ENCODE measurements at regions not wholly inside any gene's neighbourhood (a gene's known extent, or its start where the extent isn't known, plus 50 kb on each side); places are given as distances from the start of the nearest gene placed in this dataset.
"Not testable (repeated sequence)": the region's sequence is repeated elsewhere in the genome, so short reads cannot be mapped to it uniquely, and the experiment has no call there.

DNA sequence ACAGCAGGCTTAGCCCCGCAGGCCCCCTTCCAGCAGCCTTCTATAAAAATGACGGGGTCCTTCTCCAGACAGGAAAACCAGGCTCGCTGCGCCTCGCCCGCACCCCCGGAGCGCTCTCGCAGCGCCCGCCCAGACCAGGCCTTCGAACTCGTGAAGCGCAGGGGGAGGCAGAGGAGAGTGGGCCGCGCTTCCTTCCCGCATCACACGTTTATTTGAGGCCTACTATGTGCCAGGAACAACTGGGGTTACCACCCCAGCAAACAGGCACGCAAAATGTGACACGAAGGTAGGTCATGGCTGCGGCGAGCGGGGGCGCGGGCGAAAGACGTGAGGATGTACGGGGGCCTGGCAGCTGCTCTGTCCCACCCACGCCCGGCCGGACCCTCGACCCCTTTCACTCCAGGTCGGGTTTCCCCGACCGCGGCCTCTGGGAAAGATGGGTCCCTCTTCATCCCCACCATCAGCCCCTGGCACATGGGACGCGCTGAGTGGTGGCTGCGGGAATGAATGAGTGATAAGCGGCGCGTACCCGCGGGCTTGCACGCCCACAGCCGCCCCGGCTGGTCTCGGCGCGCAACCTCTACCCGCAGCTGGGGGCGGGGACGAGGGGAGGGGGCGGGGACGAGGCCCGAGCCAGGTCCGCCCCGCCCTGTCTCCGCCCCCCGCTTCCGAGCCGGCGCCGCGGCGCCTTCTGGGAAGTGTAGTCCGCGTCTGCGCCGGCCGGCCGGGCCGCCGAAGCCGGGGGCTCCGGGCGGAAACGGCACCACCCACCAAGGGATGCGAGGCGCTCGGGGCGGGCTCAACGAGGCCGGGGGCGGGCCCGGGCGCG lies 59.1 kb downstream of the ZNF467 start:
- Histone ChIP-seq H3K4me3 (ENCODE audit: low read length) (peak overlapping the region; percentile 76), H3K9me3 (ENCODE audit: control insufficient read depth, low read depth, low read length) (peaks cover 13% of the 10 kb centered on the region), H3K4me1 (ENCODE audit: control insufficient read depth, low read depth, low read length) (no peaks in the 10 kb centered on the region), H3K9ac (ENCODE audit: low read length) (no peak overlapping the region), H3K36me3 (ENCODE audit: control insufficient read depth, low read depth, low read length) (no peaks in the 10 kb centered on the region), H3K27me3 (ENCODE audit: control insufficient read depth, insufficient read depth, low read length) (peaks cover 10% of the 10 kb centered on the region), H3K27ac (ENCODE audit: low read length) (no peak overlapping the region)

DNA sequence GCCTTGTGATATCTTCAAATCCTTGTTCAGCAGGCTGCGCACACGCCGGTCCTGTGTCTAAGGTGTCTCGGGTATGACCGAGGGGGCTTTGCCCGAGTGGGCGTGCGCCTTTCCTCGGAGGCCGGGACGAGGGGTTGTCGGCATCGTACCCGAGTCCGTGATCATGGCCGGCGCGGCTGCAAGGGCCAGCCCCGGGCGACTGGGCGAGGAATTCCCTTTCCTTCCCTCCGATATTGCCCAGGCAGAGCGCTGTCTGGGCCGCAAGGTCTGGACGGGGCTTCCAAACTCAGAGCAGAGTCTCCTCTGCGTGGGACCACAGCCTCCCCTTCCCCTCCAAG lies 59.7 kb downstream of the ZNF467 start:
- Histone ChIP-seq H3K9ac (ENCODE audit: low read length) (no peak overlapping the region), H3K27ac (ENCODE audit: low read length) (no peak overlapping the region), H3K36me3 (ENCODE audit: control insufficient read depth, low read depth, low read length) (no peaks in the 10 kb centered on the region), H3K9me3 (ENCODE audit: control insufficient read depth, low read depth, low read length) (peaks cover 13% of the 10 kb centered on the region), H3K4me3 (ENCODE audit: low read length) (peak overlapping the region; percentile 76), H3K4me1 (ENCODE audit: control insufficient read depth, low read depth, low read length) (no peaks in the 10 kb centered on the region), H3K27me3 (ENCODE audit: control insufficient read depth, insufficient read depth, low read length) (peaks cover 10% of the 10 kb centered on the region)

DNA sequence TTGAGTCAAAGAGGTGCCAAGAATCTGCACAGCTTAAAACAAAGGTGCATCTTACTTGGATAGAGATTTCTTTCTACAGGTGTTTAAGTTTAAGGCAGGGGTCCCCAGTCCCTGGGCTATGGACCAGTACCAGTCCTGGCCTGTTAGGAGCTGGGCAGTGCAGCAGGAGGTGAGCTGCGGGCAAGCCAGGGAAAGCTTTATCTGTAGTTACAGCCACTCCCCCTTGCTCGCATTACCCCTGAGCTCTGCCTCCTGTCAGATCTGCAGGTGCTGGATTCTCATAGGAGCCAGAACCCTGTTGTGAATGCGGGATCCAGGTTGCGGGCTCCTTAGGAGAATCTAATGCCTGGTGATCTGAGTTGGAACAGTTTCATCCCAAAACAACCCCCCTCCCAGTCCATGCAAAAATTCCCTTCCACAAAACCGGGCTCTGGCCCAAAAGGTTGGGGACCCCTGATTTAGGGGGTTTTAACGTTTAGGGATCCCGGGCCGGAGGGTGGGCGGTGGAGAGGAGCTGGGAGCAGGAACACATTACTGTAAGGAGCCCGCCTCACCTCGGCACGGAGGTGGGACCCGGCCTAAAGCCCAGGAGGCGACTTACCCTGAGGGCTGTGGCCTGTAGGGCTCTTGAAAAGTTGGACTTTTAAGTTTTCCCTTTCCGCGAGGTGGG lies 60.2 kb downstream of the ZNF467 start:
- H3K9ac ChIP-seq (ENCODE audit: low read length): no peak overlapping the region
- peaks cover 13% of the 10 kb centered on the region for H3K9me3 ChIP-seq (ENCODE audit: control insufficient read depth, low read depth, low read length)
- no peaks in the 10 kb centered on the region for H3K4me1 ChIP-seq (ENCODE audit: control insufficient read depth, low read depth, low read length)
- H3K36me3 ChIP-seq (ENCODE audit: control insufficient read depth, low read depth, low read length): no peaks in the 10 kb centered on the region
- peaks cover 10% of the 10 kb centered on the region for H3K27me3 ChIP-seq (ENCODE audit: control insufficient read depth, insufficient read depth, low read length)
- no peak overlapping the region for H3K27ac ChIP-seq (ENCODE audit: low read length)
- H3K4me3 ChIP-seq (ENCODE audit: low read length): no peak overlapping the region

DNA sequence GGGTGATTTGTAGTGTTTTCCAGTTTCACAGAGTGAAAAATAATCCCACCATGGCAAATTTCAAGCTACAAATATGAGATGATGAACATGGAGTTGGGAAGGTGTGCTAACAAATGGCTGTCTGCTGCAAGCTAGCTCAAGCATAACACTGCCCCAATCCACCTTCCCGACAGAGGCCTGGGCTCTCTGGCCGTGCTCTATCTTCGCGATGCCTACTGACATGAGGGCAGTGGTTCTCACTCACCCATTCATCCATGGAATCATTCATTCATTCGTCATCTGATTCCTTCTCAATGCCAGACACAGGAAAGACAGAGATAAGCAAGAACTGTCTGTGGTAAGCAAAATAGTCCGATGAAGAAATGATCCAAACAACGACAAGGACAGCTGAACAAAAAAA lies 65.4 kb downstream of the ZNF467 start:
- Histone ChIP-seq H3K27ac (ENCODE audit: low read length) (no peak overlapping the region), H3K4me3 (ENCODE audit: low read length) (no peak overlapping the region), H3K9ac (ENCODE audit: low read length) (no peak overlapping the region), H3K4me1 (ENCODE audit: control insufficient read depth, low read depth, low read length) (no peaks in the 10 kb centered on the region), H3K36me3 (ENCODE audit: control insufficient read depth, low read depth, low read length) (no peaks in the 10 kb centered on the region), H3K27me3 (ENCODE audit: control insufficient read depth, insufficient read depth, low read length) (no peaks in the 10 kb centered on the region), H3K9me3 (ENCODE audit: control insufficient read depth, low read depth, low read length) (peaks cover 13% of the 10 kb centered on the region)

DNA sequence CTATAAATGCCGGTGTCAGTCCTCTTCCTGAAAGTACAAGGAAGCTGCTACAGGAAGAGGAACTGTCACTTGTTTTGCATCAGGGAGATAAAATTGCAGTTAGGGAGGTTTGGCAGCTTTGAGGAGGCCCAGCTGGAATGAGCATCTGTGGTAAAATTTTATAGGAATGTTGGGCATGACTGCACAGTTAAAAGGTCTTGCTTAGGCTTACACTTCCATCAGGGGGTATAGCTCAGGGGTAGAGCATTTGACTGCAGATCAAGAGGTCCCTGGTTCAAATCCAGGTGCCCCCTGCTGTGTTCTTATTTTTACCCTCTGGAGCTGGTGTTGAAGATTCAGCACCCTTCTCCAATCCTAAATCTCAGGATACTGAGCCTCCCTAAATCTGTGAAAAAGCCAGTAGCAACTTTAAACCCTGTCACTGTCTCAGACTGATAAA lies 65.9 kb downstream of the ZNF467 start:
- no peak overlapping the region for H3K27ac ChIP-seq (ENCODE audit: low read length)
- H3K4me3 ChIP-seq (ENCODE audit: low read length): no peak overlapping the region
- no peaks in the 10 kb centered on the region for H3K36me3 ChIP-seq (ENCODE audit: control insufficient read depth, low read depth, low read length)
- H3K4me1 ChIP-seq (ENCODE audit: control insufficient read depth, low read depth, low read length): no peaks in the 10 kb centered on the region
- H3K27me3 ChIP-seq (ENCODE audit: control insufficient read depth, insufficient read depth, low read length): no peaks in the 10 kb centered on the region
- H3K9ac ChIP-seq (ENCODE audit: low read length): no peak overlapping the region
- peaks cover 13% of the 10 kb centered on the region for H3K9me3 ChIP-seq (ENCODE audit: control insufficient read depth, low read depth, low read length)

DNA sequence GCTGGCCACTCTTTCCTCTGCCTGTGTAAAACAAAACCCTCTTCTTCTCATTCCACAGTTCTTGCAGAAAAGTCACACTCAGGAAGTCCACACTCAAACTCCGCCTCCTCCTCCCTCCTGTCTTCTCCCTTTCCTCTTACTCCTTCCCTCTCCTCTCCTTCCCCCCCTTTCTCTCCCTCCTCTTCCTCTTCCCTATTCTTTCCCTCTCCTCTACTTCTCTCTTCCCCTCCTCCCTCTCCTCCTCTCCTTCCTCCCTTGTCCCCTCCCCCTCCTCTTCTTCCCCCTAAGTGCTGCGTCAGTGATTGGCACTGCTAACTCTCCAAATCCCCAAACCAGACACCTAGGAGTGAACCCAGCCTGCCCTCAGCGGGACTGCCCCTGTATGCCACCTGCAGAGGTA lies 67.0 kb downstream of the ZNF467 start:
- no peaks in the 10 kb centered on the region for H3K4me1 ChIP-seq (ENCODE audit: control insufficient read depth, low read depth, low read length)
- no peak overlapping the region for H3K9ac ChIP-seq (ENCODE audit: low read length)
- peaks cover 12% of the 10 kb centered on the region for H3K9me3 ChIP-seq (ENCODE audit: control insufficient read depth, low read depth, low read length)
- H3K4me3 ChIP-seq (ENCODE audit: low read length): no peak overlapping the region
- no peak overlapping the region for H3K27ac ChIP-seq (ENCODE audit: low read length)
- H3K27me3 ChIP-seq (ENCODE audit: control insufficient read depth, insufficient read depth, low read length): no peaks in the 10 kb centered on the region
- no peaks in the 10 kb centered on the region for H3K36me3 ChIP-seq (ENCODE audit: control insufficient read depth, low read depth, low read length)

DNA sequence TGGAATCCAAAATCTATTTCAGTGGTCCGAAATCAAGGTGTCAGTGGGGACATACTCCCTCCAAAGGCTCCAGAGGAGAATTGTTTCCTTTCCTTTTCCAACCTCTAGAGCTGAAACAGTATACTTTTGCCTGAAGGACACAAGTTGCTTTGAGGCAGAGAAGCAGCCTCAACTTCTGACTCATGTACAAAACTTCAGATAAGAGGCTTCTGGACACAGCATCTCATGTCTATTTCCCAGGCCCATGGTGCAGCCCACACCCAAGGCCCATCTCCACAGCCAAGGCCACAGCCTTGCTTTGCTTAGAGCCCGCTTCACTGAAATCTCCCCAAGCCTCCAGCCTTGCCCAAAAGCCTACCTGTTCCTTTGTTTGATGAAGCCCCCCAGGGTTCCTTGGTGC lies 68.9 kb downstream of the ZNF467 start:
- Histone ChIP-seq H3K36me3 (ENCODE audit: control insufficient read depth, low read depth, low read length) (no peaks in the 10 kb centered on the region), H3K9ac (ENCODE audit: low read length) (no peak overlapping the region), H3K27me3 (ENCODE audit: control insufficient read depth, insufficient read depth, low read length) (no peaks in the 10 kb centered on the region), H3K4me3 (ENCODE audit: low read length) (no peak overlapping the region), H3K9me3 (ENCODE audit: control insufficient read depth, low read depth, low read length) (no peaks in the 10 kb centered on the region), H3K4me1 (ENCODE audit: control insufficient read depth, low read depth, low read length) (no peaks in the 10 kb centered on the region), H3K27ac (ENCODE audit: low read length) (no peak overlapping the region)

DNA sequence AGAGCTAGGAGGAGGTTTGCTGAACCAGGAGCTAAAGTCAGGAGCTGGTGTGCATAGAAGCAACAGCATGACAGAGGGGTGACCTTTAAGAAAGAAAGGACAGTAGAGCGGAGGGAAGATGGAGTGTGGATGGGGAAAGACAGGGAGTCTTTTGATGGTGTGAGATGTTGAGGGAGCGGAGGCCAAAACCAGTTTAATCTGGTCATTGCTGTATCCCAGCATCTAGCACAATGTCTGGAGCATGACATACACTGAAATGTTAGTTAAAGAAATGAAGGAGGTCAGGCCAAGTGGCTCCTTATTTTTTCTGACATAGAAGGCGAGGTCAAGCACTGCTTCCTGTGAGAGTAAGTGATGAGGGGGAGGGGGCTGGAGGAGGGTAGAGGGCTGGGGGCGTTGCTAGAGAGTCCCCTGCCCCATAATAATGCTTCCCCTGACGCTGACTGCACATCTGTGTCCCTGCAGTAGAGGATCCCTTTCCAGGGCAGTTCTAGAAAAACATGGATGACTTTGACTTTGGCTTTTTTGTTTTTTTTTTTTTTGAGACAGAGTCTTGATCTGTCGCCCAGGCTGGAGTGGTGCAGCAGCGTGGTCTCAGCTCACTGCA lies 70.2 kb downstream of the ZNF467 start:
- Histone ChIP-seq H3K27me3 (ENCODE audit: control insufficient read depth, insufficient read depth, low read length) (no peaks in the 10 kb centered on the region), H3K9me3 (ENCODE audit: control insufficient read depth, low read depth, low read length) (no peaks in the 10 kb centered on the region), H3K4me3 (ENCODE audit: low read length) (no peak overlapping the region), H3K9ac (ENCODE audit: low read length) (no peak overlapping the region), H3K27ac (ENCODE audit: low read length) (no peak overlapping the region), H3K36me3 (ENCODE audit: control insufficient read depth, low read depth, low read length) (no peaks in the 10 kb centered on the region), H3K4me1 (ENCODE audit: control insufficient read depth, low read depth, low read length) (no peaks in the 10 kb centered on the region)

DNA sequence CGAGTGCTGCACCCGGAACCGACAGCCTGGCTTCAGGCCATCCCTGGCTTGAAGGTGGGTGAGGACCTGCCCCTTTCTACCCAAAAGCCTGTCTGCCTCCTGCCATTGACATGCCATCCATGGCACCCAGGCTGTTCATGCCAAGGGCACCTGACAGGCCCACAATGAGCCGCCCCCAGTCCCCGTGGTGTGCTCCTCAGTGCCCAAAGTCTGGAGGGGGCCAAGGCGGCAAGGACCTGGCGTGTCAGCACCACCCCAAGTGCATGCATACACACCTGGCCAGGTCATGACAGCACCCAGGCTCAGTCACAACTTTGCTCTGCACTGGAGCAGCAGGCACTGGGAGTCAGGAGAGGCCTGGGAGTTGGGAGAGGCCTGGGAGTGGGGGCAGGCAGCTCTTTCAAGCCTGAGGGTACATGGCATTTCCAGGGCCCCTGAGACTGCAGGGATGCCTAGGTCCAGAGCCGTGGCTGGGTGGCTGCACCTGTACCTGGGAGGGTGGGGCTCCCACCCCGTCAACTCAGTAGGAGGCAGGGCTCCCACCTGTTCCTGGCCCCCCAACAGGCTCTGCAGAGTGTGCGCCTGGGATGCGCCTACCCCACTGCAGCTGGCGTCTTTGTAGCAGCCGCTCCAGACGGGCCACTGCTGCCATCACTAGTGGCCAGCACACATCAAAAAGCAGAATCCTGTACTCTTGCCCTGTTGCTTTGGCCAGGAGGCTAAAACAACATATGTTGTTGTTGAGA lies 71.7 kb downstream of the ZNF467 start:
- Histone ChIP-seq H3K4me1 (ENCODE audit: control insufficient read depth, low read depth, low read length) (no peaks in the 10 kb centered on the region), H3K4me3 (ENCODE audit: low read length) (no peak overlapping the region), H3K27ac (ENCODE audit: low read length) (no peak overlapping the region), H3K9ac (ENCODE audit: low read length) (no peak overlapping the region), H3K36me3 (ENCODE audit: control insufficient read depth, low read depth, low read length) (no peaks in the 10 kb centered on the region), H3K9me3 (ENCODE audit: control insufficient read depth, low read depth, low read length) (no peaks in the 10 kb centered on the region), H3K27me3 (ENCODE audit: control insufficient read depth, insufficient read depth, low read length) (no peaks in the 10 kb centered on the region)

DNA sequence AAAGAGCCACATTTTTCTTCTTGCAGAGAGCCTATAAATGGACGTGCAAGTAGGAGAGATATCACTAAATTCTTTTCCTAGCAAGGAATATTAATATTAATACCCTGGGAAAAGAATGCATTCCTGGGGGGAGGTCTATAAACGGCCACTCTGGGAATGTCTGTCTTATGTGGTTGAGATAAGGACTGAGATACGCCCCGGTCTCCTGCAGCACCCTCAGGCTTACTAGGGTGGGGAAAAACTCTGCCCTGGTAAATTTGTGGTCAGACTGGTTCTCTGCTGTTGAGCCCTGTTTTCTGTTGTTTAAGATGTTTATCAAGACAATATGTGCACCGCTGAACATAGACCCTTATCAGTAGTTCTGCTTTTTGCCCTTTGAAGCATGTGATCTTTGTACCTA lies 75.6 kb downstream of the ZNF467 start:
- H3K4me3 ChIP-seq (ENCODE audit: low read length); H3K9me3 ChIP-seq (ENCODE audit: control insufficient read depth, low read depth, low read length); H3K36me3 ChIP-seq (ENCODE audit: control insufficient read depth, low read depth, low read length); H3K9ac ChIP-seq (ENCODE audit: low read length); H3K27me3 ChIP-seq (ENCODE audit: control insufficient read depth, insufficient read depth, low read length); H3K27ac ChIP-seq (ENCODE audit: low read length); H3K4me1 ChIP-seq (ENCODE audit: control insufficient read depth, low read depth, low read length): not testable (repeated sequence)

DNA sequence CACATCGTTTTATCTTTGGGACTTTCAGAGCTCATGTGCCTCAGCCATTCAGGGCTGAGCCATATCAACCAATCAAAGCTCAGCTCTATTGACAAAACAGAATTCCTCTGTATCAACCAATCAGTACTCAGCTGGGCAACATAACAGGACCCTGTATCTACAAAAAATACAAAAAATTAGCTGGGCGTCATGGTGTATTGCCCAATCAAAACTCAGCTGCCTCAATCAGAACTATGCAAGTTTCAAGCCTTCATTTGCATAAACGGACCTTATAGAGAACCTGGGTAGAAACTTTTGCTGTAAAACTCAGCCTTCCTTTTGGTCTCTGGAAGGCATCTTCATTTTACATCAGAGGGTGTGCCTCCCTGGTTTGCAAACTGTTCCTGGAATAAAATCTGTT lies 77.1 kb downstream of the ZNF467 start:
- H3K27ac ChIP-seq (ENCODE audit: low read length): no peak overlapping the region
- H3K9ac ChIP-seq (ENCODE audit: low read length): no peak overlapping the region
- no peaks in the 10 kb centered on the region for H3K9me3 ChIP-seq (ENCODE audit: control insufficient read depth, low read depth, low read length)
- H3K36me3 ChIP-seq (ENCODE audit: control insufficient read depth, low read depth, low read length): no peaks in the 10 kb centered on the region
- no peak overlapping the region for H3K4me3 ChIP-seq (ENCODE audit: low read length)
- peaks cover 9% of the 10 kb centered on the region for H3K27me3 ChIP-seq (ENCODE audit: control insufficient read depth, insufficient read depth, low read length)
- H3K4me1 ChIP-seq (ENCODE audit: control insufficient read depth, low read depth, low read length): no peaks in the 10 kb centered on the region
